Osteocyte (in vitro differentiated cells): ENCODE measurements at regions not wholly inside any gene's neighbourhood (a gene's known extent, or its start where the extent isn't known, plus 50 kb on each side); places are given as distances from the start of the nearest gene placed in this dataset.

Experiments
- DNase-seq: peaks from one replicate; pipeline ENCODE4 v3.0.0; 2021; ENCODE audit warnings: mixed read lengths; ENCODE audit not compliant: unreplicated experiment; ENCODE audit errors: extremely low spot score
- H3K27ac Mint-ChIP-seq: one replicate; pipeline ENCODE4 v1.8.0; 2021; ENCODE audit warnings: mild to moderate bottlenecking, mixed read lengths; ENCODE audit not compliant: unreplicated experiment
- H3K27me3 Mint-ChIP-seq: one replicate; pipeline ENCODE4 v1.8.0; 2021; ENCODE audit warnings: mixed read lengths; ENCODE audit not compliant: unreplicated experiment
- H3K36me3 Mint-ChIP-seq: one replicate; pipeline ENCODE4 v1.8.0; 2021; ENCODE audit warnings: mixed read lengths; ENCODE audit not compliant: unreplicated experiment
- H3K4me1 Mint-ChIP-seq: one replicate; pipeline ENCODE4 v1.8.0; 2021; ENCODE audit warnings: mixed read lengths; ENCODE audit not compliant: unreplicated experiment
- H3K4me3 Mint-ChIP-seq: one replicate; pipeline ENCODE4 v1.8.0; 2021; ENCODE audit warnings: mild to moderate bottlenecking, moderate library complexity, mixed read lengths; ENCODE audit not compliant: unreplicated experiment
- H3K9me3 Mint-ChIP-seq: one replicate; pipeline ENCODE4 v1.8.0; 2021; ENCODE audit warnings: mixed read lengths; ENCODE audit not compliant: unreplicated experiment
- CTCF ChIP-seq: fragments of 200-600 bp; sonication (generic); IDR thresholded peaks from 2 replicates; pipeline ENCODE4 v1.5.0; 2021; ENCODE audit warnings: antibody characterized with exemption, mild to moderate bottlenecking, moderate library complexity

GRCh38 chr13:88761145-88761544, 1090.0 kb downstream of the SLITRK5 start:
- no peak for TF ChIP-seq CTCF
- peaks cover 4% of the 10 kb centered on the region for H3K27me3 Mint-ChIP-seq
- no peak overlapping the region for H3K4me3 Mint-ChIP-seq
- H3K4me1 Mint-ChIP-seq, result no peaks in the 10 kb centered on the region
- no peak overlapping the region for H3K27ac Mint-ChIP-seq
- no peak for DNase-seq
- H3K36me3 Mint-ChIP-seq, result no peaks in the 10 kb centered on the region
- no peaks in the 10 kb centered on the region for H3K9me3 Mint-ChIP-seq

- Mint-ChIP-seq H3K9me3 (no peaks in the 10 kb centered on the region), H3K4me1 (no peaks in the 10 kb centered on the region), H3K27me3 (peaks cover 2% of the 10 kb centered on the region), H3K36me3 (no peaks in the 10 kb centered on the region), H3K4me3 (no peak overlapping the region), H3K27ac (no peak overlapping the region)
- DNase-seq, result no peak
- TF ChIP-seq CTCF, result no peak
These were observed 1092.9 kb downstream of the SLITRK5 start for GRCh38 chr13:88764103-88764502.

- no peak overlapping the region for H3K27ac Mint-ChIP-seq
- H3K36me3 Mint-ChIP-seq, result no peaks in the 10 kb centered on the region
- H3K4me1 Mint-ChIP-seq, result no peaks in the 10 kb centered on the region
- no peak for TF ChIP-seq CTCF
- DNase-seq, result no peak
- H3K27me3 Mint-ChIP-seq, result no peaks in the 10 kb centered on the region
- H3K4me3 Mint-ChIP-seq, result no peak overlapping the region
- peaks cover 4% of the 10 kb centered on the region for H3K9me3 Mint-ChIP-seq
These were observed 1129.3 kb downstream of the SLITRK5 start for GRCh38 chr13:88800505-88800904.

GRCh38 chr13:88801361-88801760, 1130.2 kb downstream of the SLITRK5 start:
- no peak for DNase-seq
- H3K36me3 Mint-ChIP-seq, result no peaks in the 10 kb centered on the region
- H3K9me3 Mint-ChIP-seq, result peaks cover 4% of the 10 kb centered on the region
- H3K4me1 Mint-ChIP-seq, result no peaks in the 10 kb centered on the region
- no peak for TF ChIP-seq CTCF
- no peak overlapping the region for H3K27ac Mint-ChIP-seq
- H3K4me3 Mint-ChIP-seq, result no peak overlapping the region
- H3K27me3 Mint-ChIP-seq, result no peaks in the 10 kb centered on the region

GRCh38 chr13:88802886-88803285, 1131.7 kb downstream of the SLITRK5 start:
- H3K4me1 Mint-ChIP-seq, result no peaks in the 10 kb centered on the region
- H3K27me3 Mint-ChIP-seq, result no peaks in the 10 kb centered on the region

More at GRCh38 chr13:88802886-88803285, 1131.7 kb downstream of the SLITRK5 start:
- no peak for DNase-seq
- H3K4me3 Mint-ChIP-seq, result no peak overlapping the region
- no peaks in the 10 kb centered on the region for H3K36me3 Mint-ChIP-seq
- no peak for TF ChIP-seq CTCF
- no peak overlapping the region for H3K27ac Mint-ChIP-seq
- peaks cover 4% of the 10 kb centered on the region for H3K9me3 Mint-ChIP-seq
